Sigmoid colon (tissue), 4 donors: ENCODE measurements at regions not wholly inside any gene's neighbourhood (a gene's known extent, or its start where the extent isn't known, plus 50 kb on each side); places are given as distances from the start of the nearest gene placed in this dataset.

Experiments used
- CTCF ChIP-seq, 4 experiments: fragments of 450-650 bp in 3 of 4; fragments of 200-600 bp in 1 of 4; IDR thresholded peaks; one replicate each; pipeline ENCODE4 v1.5.1; 2016 to 2019; ENCODE audit warnings: antibody characterized with exemption in 4 of 4, mild to moderate bottlenecking in 3 of 4, moderate library complexity in 2 of 4
- POLR2AphosphoS5 ChIP-seq, 4 donors: sonication (generic); formaldehyde crosslinking; IDR thresholded peaks; one replicate each; pipeline ENCODE4 v1.6.1; 2017; ENCODE audit warnings: antibody characterized with exemption in 4 of 4

GRCh38 chr3:195001961-195002861 lies 268.7 kb downstream of the XXYLT1 start:
- TF ChIP-seq CTCF (IDR thresholded peaks at IDR 0.05) (peak in 3 of 4 experiments; percentile 15 to 31 (median 31)), POLR2AphosphoS5 (IDR thresholded peaks at IDR 0.05) (no peak)
